Right atrium auricular region (tissue), 2 donors: ENCODE measurements at regions not wholly inside any gene's neighbourhood (a gene's known extent, or its start where the extent isn't known, plus 50 kb on each side); places are given as distances from the start of the nearest gene placed in this dataset.

Experiments
- DNase-seq: peaks from one replicate; pipeline ENCODE4 v3.0.0-alpha.2; 2019; ENCODE audit warnings: low spot score
- H3K27ac ChIP-seq, 2 donors: fragments of 200-600 bp; sonication (generic); 1 replicate in 1 of 2; 2 replicates in 1 of 2; pipeline ENCODE4 v1.5.1; 2016 to 2019
- H3K27me3 ChIP-seq, 2 donors: fragments of 200-600 bp; sonication (generic); one replicate each; pipeline versions ENCODE4 v1.5.1 to v1.6.0; 2017 to 2019
- H3K36me3 ChIP-seq: fragments of 200-600 bp; sonication (generic); one replicate; pipeline ENCODE4 v1.5.1; 2016
- H3K4me1 ChIP-seq, 2 donors: fragments of 200-600 bp; sonication (generic); one replicate each; pipeline versions ENCODE4 v1.5.1 to v1.6.0; 2017 to 2019
- H3K4me3 ChIP-seq, 2 donors: fragments of 200-600 bp; sonication (generic); 1 replicate in 1 of 2; 2 replicates in 1 of 2; pipeline ENCODE4 v1.5.1; 2017 to 2019; ENCODE audit warnings: mild to moderate bottlenecking in 1 of 2, moderate library complexity in 1 of 2
- H3K9me3 ChIP-seq, 2 donors: fragments of 200-600 bp; sonication (generic); one replicate each; pipeline ENCODE4 v1.5.1; 2019
- CTCF ChIP-seq, 2 donors: fragments of 200-600 bp; sonication (generic); IDR thresholded peaks; one replicate each; pipeline ENCODE4 v1.5.1; 2019; ENCODE audit warnings: antibody characterized with exemption in 2 of 2

- Histone ChIP-seq H3K27ac (no peak overlapping the region), H3K4me1 (peaks cover 0 to 9% of the 10 kb centered on the region in 2 donors), H3K27me3 (no peaks in the 10 kb centered on the region), H3K36me3 (no peaks in the 10 kb centered on the region), H3K9me3 (no peaks in the 10 kb centered on the region), H3K4me3 (no peak overlapping the region)
- no peak for TF ChIP-seq CTCF (IDR thresholded peaks at IDR 0.05)
- DNase-seq, result no peak
Observed at GRCh38 chr16:79843631-79844043, 243.1 kb upstream of the MAF start.

DNA sequence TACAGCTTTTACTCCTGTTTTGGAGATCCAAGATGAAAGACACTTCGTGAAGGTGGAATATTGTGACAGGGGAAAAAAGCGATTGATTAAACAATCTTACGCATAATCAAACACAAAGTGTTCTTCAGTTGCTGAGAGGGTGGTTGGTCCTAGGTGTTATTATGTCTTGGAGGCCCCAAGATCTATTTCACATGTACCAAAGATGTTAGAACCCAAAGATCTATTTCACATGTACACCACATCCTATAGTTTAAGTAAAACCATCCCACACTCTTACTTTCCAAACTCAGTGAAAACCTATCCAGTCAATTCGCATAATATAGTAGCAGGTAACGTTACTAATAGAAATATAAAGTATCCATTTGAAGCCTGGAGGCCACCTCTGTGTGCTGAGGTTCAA is 242.6 kb upstream of the MAF start:
- no peak for DNase-seq
- Histone ChIP-seq H3K36me3 (no peaks in the 10 kb centered on the region), H3K4me3 (no peak overlapping the region), H3K9me3 (no peaks in the 10 kb centered on the region), H3K27me3 (no peaks in the 10 kb centered on the region), H3K4me1 (peaks cover 0 to 9% of the 10 kb centered on the region in 2 donors), H3K27ac (no peak overlapping the region)
- TF ChIP-seq CTCF (IDR thresholded peaks at IDR 0.05), result no peak

- peaks cover 0 to 9% of the 10 kb centered on the region in 2 donors for H3K4me1 ChIP-seq
- H3K36me3 ChIP-seq, result no peaks in the 10 kb centered on the region
- no peak overlapping the region for H3K4me3 ChIP-seq
- DNase-seq, result no peak
- no peak overlapping the region for H3K27ac ChIP-seq
- no peaks in the 10 kb centered on the region for H3K27me3 ChIP-seq
- H3K9me3 ChIP-seq, result no peaks in the 10 kb centered on the region
- TF ChIP-seq CTCF (IDR thresholded peaks at IDR 0.05), result no peak
Observed at GRCh38 chr16:79842197-79842596, 241.7 kb upstream of the MAF start.

- H3K9me3 ChIP-seq, result no peaks in the 10 kb centered on the region
- no peaks in the 10 kb centered on the region for H3K27me3 ChIP-seq
- H3K36me3 ChIP-seq, result no peaks in the 10 kb centered on the region
- H3K27ac ChIP-seq, result no peak overlapping the region
- TF ChIP-seq CTCF (IDR thresholded peaks at IDR 0.05), result no peak
- DNase-seq, result peak; percentile 64
- H3K4me3 ChIP-seq, result no peak overlapping the region
- H3K4me1 ChIP-seq, result peaks cover 0 to 9% of the 10 kb centered on the region in 2 donors
Observed at GRCh38 chr16:79839466-79840341, 239.2 kb upstream of the MAF start.

- H3K36me3 ChIP-seq, result no peaks in the 10 kb centered on the region
- H3K27me3 ChIP-seq, result no peaks in the 10 kb centered on the region
- TF ChIP-seq CTCF (IDR thresholded peaks at IDR 0.05), result no peak
- no peak overlapping the region for H3K27ac ChIP-seq
- no peaks in the 10 kb centered on the region for H3K9me3 ChIP-seq
- H3K4me1 ChIP-seq, result peaks cover 0 to 9% of the 10 kb centered on the region in 2 donors
- H3K4me3 ChIP-seq, result no peak overlapping the region
- DNase-seq, result no peak
Observed at GRCh38 chr16:79838496-79839259, 238.1 kb upstream of the MAF start.
